H4 (cell line): ENCODE measurements at regions not wholly inside any gene's neighbourhood (a gene's known extent, or its start where the extent isn't known, plus 50 kb on each side); places are given as distances from the start of the nearest gene placed in this dataset.

ENCODE experiments used
- DNase-seq: peaks from one replicate; pipeline ENCODE4 v3.0.0-alpha.2; 2015; ENCODE audit warnings: low spot score

GRCh38 chr12:5379749-5380496 is 52.0 kb upstream of the NTF3 start:
- DNase-seq = peak; percentile 19
